ENCODE measurements at regions not wholly inside any gene's neighbourhood (a gene's known extent, or its start where the extent isn't known, plus 50 kb on each side); places are given as distances from the start of the nearest gene placed in this dataset.

DNA sequence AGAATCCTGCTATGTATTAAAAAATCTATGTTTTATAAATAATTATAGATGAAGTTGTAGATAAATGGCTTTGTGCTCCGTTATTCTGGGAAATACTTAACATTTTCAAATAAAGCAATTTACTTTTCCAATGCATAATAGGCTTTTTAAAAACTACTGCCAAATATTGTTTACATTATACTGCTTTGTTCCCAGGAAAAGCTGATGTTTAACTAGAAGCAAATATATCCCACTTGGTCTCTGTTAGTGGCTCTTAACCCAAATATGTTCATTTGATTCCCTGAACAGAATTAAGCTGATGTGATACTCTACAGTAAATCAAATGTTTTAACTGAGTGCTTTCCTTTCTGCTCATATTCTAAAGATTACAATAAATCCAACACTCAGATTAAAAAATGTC, 326.3 kb downstream of the SLCO4C1 start:
- no peak for TF ChIP-seq CTCF (IDR thresholded peaks at IDR 0.05)
- no peak for TF ChIP-seq POLR2A (IDR thresholded peaks at IDR 0.05)
